Gastroesophageal sphincter (tissue), 4 donors: ENCODE measurements at regions not wholly inside any gene's neighbourhood (a gene's known extent, or its start where the extent isn't known, plus 50 kb on each side); places are given as distances from the start of the nearest gene placed in this dataset.

ENCODE experiments used
- ATAC-seq: fragments of 150-250 bp; one replicate; pipeline ENCODE4 v1.9.1; 2016; ENCODE audit warnings: mild to moderate bottlenecking, moderate library complexity
- H3K27ac ChIP-seq, 4 donors: fragments of 200-600 bp; sonication (generic) in 3 of 4; 1 replicate in 3 of 4; 2 replicates in 1 of 4; pipeline ENCODE4 v1.5.1; 2016 to 2019
- H3K27me3 ChIP-seq: fragments of 200-600 bp; sonication (generic); one replicate; pipeline ENCODE4 v1.5.1; 2019
- H3K36me3 ChIP-seq, 2 donors: fragments of 200-600 bp; sonication (generic); one replicate each; pipeline ENCODE4 v1.5.1; 2019; ENCODE audit warnings: control low read depth in 1 of 2
- H3K4me1 ChIP-seq, 3 donors: fragments of 200-600 bp; sonication (generic); 1 replicate in 2 of 3; 2 replicates in 1 of 3; pipeline ENCODE4 v1.5.1; 2016 to 2019; ENCODE audit warnings: control low read depth in 2 of 3
- H3K4me3 ChIP-seq, 2 donors: fragments of 200-600 bp; sonication (generic); one replicate each; pipeline ENCODE4 v1.5.1; 2019; ENCODE audit warnings: mild to moderate bottlenecking in 1 of 2, moderate library complexity in 1 of 2
- H3K9me3 ChIP-seq, 3 donors: fragments of 200-600 bp; sonication (generic); one replicate each; pipeline ENCODE4 v1.5.1; 2017 to 2019; ENCODE audit warnings: control low read depth in 2 of 3
- EP300 ChIP-seq: sonication (generic); formaldehyde crosslinking; IDR thresholded peaks from one replicate; pipeline ENCODE4 v1.6.1; 2017; ENCODE audit warnings: antibody characterized with exemption, mild to moderate bottlenecking
- POLR2A ChIP-seq, 2 donors: fragments of 450-650 bp; IDR thresholded peaks; one replicate each; pipeline ENCODE4 v1.6.1; 2017; ENCODE audit warnings: antibody characterized with exemption in 2 of 2, mild to moderate bottlenecking in 2 of 2, moderate library complexity in 1 of 2
- POLR2AphosphoS5 ChIP-seq: sonication (generic); formaldehyde crosslinking; IDR thresholded peaks from one replicate; pipeline ENCODE4 v1.6.1; 2017; ENCODE audit warnings: antibody characterized with exemption
- WGBS, 2 donors: methylation state at CpG; one replicate each; pipeline ENCODE4 v1.1.5; 2018; ENCODE audit warnings: low coverage in 1 of 2; 5-methylcytosine and 5-hydroxymethylcytosine counted together
- TF ChIP-seq, protein P1 (sequence below), 4 experiments: fragments of 200-600 bp in 2 of 4; fragments of 450-650 bp in 2 of 4; sonication (generic) in 1 of 4; IDR thresholded peaks; one replicate each; pipeline ENCODE4 v1.5.1; 2017 to 2019; ENCODE audit warnings: antibody characterized with exemption in 4 of 4, mild to moderate bottlenecking in 2 of 4, moderate library complexity in 2 of 4

DNA sequence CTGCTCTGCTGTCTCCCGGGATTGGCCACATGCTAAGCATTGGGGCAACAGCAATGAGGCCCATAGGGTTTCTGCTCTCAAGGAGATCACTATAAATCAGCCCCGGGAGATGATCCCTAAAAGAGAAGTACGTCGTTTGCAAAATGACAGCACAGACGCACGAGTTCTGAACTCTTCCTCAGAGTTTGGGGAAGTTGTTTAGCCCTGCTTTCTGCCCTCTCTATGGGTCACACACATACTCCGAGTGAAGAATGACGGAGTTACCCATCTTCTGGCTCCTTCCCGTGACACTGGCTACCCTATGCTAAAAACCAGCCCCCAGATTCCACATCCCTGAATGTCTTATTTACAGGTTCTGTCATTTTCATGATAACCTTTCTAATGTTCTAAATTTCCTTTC is 258.0 kb upstream of the PLEKHG7 start:
- TF ChIP-seq POLR2A (IDR thresholded peaks at IDR 0.05) (no peak), POLR2AphosphoS5 (no peak), EP300 (no peak)
- TF ChIP-seq, protein P1, sequence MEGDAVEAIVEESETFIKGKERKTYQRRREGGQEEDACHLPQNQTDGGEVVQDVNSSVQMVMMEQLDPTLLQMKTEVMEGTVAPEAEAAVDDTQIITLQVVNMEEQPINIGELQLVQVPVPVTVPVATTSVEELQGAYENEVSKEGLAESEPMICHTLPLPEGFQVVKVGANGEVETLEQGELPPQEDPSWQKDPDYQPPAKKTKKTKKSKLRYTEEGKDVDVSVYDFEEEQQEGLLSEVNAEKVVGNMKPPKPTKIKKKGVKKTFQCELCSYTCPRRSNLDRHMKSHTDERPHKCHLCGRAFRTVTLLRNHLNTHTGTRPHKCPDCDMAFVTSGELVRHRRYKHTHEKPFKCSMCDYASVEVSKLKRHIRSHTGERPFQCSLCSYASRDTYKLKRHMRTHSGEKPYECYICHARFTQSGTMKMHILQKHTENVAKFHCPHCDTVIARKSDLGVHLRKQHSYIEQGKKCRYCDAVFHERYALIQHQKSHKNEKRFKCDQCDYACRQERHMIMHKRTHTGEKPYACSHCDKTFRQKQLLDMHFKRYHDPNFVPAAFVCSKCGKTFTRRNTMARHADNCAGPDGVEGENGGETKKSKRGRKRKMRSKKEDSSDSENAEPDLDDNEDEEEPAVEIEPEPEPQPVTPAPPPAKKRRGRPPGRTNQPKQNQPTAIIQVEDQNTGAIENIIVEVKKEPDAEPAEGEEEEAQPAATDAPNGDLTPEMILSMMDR (IDR thresholded peaks at IDR 0.05): no peak
- Histone ChIP-seq H3K4me3 (no peak overlapping the region), H3K27ac (peak overlapping the region in 3 of 4 donors; percentile 37 to 44 (median 41)), H3K27me3 (no peaks in the 10 kb centered on the region), H3K9me3 (no peaks in the 10 kb centered on the region), H3K36me3 (no peaks in the 10 kb centered on the region), H3K4me1 (no peaks in the 10 kb centered on the region)
- ATAC-seq: peak; percentile 58
- WGBS, 2 donors: 75% methylated on average over 9 of the region's 9 CpGs; no CpG with 5 or more reads in 1 of the 2 donors

DNA sequence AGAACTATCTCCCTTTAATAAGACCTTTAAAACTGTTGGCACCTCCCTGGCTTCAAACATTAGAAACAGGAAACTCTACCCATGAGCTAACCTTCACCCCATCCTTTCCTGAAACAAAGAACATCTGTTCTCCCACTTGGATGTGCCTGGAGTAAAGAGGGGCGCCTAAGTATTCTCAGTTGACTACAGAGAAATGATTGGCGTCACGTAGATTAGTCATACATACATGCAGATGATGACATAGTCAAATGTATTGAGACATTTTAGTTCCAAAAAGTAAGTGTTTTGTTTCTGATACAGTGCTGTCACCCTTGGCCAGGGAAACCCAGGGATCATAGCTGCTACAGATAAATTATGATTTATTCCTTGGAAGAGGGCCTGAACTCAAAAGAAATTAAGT is 260.0 kb upstream of the PLEKHG7 start:
- Histone ChIP-seq H3K27me3 (no peaks in the 10 kb centered on the region), H3K9me3 (no peaks in the 10 kb centered on the region), H3K4me1 (no peaks in the 10 kb centered on the region), H3K4me3 (no peak overlapping the region), H3K27ac (no peak overlapping the region), H3K36me3 (no peaks in the 10 kb centered on the region)
- 86 to 100% methylated on average over 3 of the region's 3 CpGs for WGBS, 2 donors
- ATAC-seq: no peak
- TF ChIP-seq POLR2A (IDR thresholded peaks at IDR 0.05) (no peak), POLR2AphosphoS5 (no peak), EP300 (no peak)
- TF ChIP-seq, protein P1 (IDR thresholded peaks at IDR 0.05): no peak

DNA sequence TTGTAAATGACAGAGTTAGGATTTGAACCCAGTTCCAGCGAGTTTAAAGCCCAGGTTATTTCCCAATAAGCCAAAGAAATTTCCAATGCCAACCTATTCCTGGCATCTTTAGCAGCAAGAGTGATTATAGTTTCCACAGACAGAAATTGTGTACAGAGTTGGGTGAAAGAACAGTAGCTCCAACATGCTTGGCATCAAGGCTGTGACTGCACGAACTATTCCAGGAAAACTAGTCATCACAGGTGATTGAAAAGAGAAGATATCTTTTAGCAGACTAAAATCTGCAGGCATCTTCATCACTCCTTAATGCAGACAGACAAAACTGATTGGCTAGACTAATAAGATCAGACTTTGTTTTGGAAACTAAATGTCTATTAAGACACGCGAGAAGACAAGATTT is 262.7 kb upstream of the PLEKHG7 start:
- WGBS, 2 donors: 78 to 85% methylated on average over 4 of the region's 4 CpGs
- no peaks in the 10 kb centered on the region for H3K36me3 ChIP-seq
- no peak overlapping the region for H3K4me3 ChIP-seq
- ATAC-seq: no peak
- no peaks in the 10 kb centered on the region for H3K27me3 ChIP-seq
- TF ChIP-seq POLR2AphosphoS5: no peak
- TF ChIP-seq POLR2A (IDR thresholded peaks at IDR 0.05): no peak
- TF ChIP-seq, protein P1 (IDR thresholded peaks at IDR 0.05): no peak
- no peak for TF ChIP-seq EP300
- no peak overlapping the region for H3K27ac ChIP-seq
- H3K4me1 ChIP-seq: no peaks in the 10 kb centered on the region
- H3K9me3 ChIP-seq: no peaks in the 10 kb centered on the region

DNA sequence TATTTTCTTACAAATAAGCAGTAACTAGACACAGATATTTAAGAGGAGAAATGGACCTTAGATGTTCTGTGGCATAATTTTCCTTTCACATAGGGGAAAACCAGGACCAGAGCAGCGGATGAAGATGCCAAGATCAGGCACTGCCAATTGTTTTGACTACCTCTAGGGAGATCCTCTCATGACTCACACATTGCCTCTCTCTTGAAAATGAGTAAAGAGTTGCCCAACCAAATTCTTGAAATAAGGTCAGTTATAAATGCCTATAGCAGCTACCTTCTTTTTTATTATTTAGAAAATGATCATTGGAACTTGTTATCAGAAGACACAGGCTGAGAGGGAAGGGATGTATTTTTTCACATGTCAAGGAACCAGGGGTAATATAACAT is 263.4 kb upstream of the PLEKHG7 start:
- ATAC-seq: peak; percentile 50
- WGBS, 2 donors: 15 to 40% methylated on average over 1 of the region's 1 CpG
- Histone ChIP-seq H3K4me3 (no peak overlapping the region), H3K27ac (no peak overlapping the region), H3K4me1 (no peaks in the 10 kb centered on the region), H3K27me3 (no peaks in the 10 kb centered on the region), H3K36me3 (no peaks in the 10 kb centered on the region), H3K9me3 (no peaks in the 10 kb centered on the region)
- TF ChIP-seq POLR2A (IDR thresholded peaks at IDR 0.05) (no peak), POLR2AphosphoS5 (no peak), EP300 (no peak)
- TF ChIP-seq, protein P1 (IDR thresholded peaks at IDR 0.05): no peak

DNA sequence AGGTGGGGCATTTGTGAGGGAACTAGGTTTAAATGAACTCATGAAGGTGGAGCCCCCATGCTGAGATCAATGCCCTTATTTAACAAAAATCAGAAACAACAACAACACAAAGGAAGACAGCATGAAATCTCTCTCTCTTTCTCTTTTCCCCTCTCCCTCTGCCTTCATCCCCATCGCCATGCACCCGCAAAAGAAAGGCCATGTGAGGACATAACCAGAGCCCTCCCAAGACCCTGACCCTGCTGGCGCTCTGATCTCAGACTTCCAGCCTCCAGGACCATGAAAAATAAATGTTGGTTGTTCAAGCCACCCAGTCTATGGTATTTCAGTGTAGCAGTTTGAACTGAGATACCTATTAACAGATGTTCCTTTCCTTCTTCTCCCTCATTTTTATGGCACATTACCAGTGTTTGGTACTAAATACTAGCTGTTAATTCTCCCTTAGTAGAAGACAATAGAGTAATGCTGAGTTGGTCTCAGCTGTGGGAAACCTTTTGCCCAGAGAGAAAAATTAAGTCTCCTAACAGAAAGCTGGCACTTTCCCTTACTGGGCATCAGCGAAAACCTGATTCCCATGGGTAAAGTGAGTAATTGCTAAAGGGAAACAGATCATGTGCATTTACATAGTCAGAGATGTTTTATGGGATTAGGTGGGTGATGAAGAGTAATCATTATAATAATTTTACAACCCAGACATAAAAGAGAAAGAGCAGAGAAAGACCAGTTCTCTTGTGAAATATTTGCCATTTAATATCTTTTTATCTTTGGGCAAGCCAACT is 264.0 kb upstream of the PLEKHG7 start:
- H3K27ac ChIP-seq: no peak overlapping the region
- H3K4me3 ChIP-seq: no peak overlapping the region
- 64 to 89% methylated on average over 1 to 4 of the region's 4 CpGs for WGBS, 2 donors
- no peak for ATAC-seq
- H3K27me3 ChIP-seq: no peaks in the 10 kb centered on the region
- TF ChIP-seq, protein P1 (IDR thresholded peaks at IDR 0.05): no peak
- TF ChIP-seq POLR2A (IDR thresholded peaks at IDR 0.05): no peak
- no peak for TF ChIP-seq EP300
- no peak for TF ChIP-seq POLR2AphosphoS5
- no peaks in the 10 kb centered on the region for H3K4me1 ChIP-seq
- no peaks in the 10 kb centered on the region for H3K9me3 ChIP-seq
- H3K36me3 ChIP-seq: no peaks in the 10 kb centered on the region
